Coronary artery (tissue), 2 donors: ENCODE measurements at regions not wholly inside any gene's neighbourhood (a gene's known extent, or its start where the extent isn't known, plus 50 kb on each side); places are given as distances from the start of the nearest gene placed in this dataset.

Source experiments
- DNase-seq: peaks from one replicate; pipeline ENCODE4 v3.0.0-alpha.2; 2017; ENCODE audit warnings: low spot score
- H3K27ac ChIP-seq, 2 donors: fragments of 200-600 bp; sonication (generic); one replicate each; pipeline ENCODE4 v1.5.1; 2016 to 2019
- H3K4me3 ChIP-seq: fragments of 200-600 bp; sonication (generic); 2 replicates; pipeline ENCODE4 v1.5.1; 2016; ENCODE audit warnings: mild to moderate bottlenecking, moderate library complexity
- TF ChIP-seq, protein P1 (sequence below): fragments of 200-600 bp; sonication (generic); IDR thresholded peaks from one replicate; pipeline ENCODE4 v1.5.1; 2019; ENCODE audit warnings: antibody characterized with exemption

DNA sequence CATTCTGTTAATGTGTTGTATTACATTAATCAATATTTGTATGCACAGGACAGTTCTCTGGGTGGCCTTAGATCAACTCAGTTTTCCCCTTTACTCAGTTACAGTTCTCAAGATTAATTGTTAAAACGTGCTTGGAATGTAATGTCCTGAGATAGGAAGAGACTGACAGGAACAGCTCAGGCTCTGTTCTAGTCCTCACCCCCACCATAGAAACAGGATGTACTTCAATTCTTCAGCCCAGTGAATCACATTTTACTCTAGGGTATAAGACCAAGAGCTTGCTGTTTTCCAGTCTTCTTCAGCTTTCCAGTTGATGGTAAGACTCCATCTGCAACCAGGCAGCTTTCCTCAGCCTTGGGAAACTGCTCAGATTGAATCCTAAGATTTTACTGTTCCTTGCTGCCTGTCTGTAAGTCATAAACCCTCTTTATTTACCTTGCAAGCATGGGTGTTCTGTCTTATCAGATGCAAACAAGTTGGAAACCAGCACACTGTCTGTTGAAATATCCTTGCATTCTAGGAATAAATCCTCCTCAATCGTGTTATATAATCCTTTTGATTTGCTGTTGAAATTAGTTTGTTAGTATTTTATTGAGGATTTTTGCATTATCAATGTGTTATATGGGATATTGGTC is 836.9 kb upstream of the PCDH9 start:
- Histone ChIP-seq H3K27ac (no peak overlapping the region), H3K4me3 (no peak overlapping the region)
- TF ChIP-seq, protein P1, sequence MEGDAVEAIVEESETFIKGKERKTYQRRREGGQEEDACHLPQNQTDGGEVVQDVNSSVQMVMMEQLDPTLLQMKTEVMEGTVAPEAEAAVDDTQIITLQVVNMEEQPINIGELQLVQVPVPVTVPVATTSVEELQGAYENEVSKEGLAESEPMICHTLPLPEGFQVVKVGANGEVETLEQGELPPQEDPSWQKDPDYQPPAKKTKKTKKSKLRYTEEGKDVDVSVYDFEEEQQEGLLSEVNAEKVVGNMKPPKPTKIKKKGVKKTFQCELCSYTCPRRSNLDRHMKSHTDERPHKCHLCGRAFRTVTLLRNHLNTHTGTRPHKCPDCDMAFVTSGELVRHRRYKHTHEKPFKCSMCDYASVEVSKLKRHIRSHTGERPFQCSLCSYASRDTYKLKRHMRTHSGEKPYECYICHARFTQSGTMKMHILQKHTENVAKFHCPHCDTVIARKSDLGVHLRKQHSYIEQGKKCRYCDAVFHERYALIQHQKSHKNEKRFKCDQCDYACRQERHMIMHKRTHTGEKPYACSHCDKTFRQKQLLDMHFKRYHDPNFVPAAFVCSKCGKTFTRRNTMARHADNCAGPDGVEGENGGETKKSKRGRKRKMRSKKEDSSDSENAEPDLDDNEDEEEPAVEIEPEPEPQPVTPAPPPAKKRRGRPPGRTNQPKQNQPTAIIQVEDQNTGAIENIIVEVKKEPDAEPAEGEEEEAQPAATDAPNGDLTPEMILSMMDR = no peak
- DNase-seq = no peak

DNA sequence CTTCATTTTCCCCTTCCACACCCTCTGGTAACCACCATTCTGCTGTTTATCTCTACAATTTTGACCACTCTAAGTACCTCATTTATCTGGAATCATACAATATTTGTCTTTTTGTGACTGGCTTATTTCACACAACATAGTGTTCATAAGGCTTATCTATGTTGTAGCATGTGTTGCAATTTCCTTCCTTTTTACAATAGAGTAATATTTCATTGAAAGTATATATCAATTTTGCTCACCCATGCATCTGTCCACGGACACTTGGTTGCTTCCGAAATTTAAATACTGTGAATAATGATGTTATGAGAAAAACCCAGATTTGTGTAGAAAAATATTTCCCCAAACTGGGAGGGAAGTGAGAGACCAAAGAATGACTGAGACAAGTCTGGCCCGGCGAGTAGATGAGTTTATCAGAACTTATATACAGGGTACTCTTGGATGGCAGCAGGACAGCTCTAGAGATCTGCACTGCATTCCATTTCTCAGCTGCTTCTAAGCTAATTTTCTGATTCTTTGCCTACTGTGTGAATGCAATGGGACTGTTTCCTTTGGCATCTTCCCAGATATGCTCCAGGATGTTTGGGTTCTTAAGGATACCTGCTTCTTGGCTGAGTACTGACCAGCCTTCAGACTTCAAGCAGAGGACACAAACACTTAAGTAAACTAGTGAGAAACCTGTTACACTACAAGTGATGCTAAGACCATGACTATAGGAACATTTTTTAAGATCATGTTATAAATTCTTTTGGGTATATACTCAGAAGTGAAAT is 834.0 kb upstream of the PCDH9 start:
- TF ChIP-seq, protein P1 = no peak
- no peak for DNase-seq
- no peak overlapping the region for H3K27ac ChIP-seq
- no peak overlapping the region for H3K4me3 ChIP-seq

DNA sequence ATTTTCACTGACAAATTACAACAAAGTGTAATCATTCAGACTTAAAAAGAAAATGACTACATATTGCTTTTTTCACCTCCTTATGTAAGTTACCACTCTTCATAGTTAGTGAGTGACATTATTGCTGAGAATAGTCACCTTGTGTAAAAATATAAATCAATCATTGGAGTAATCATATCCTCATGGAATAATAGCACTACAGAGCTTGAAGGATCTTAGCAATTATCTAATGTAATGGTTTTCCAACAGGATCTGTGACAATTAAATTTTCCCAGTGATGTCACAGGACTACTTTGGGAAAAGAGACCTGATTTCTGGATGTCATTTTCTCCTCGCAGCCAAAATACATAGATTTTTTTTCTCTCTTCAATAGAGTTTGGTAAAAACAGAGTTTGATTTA is 833.0 kb upstream of the PCDH9 start:
- DNase-seq = no peak
- Histone ChIP-seq H3K4me3 (no peak overlapping the region), H3K27ac (no peak overlapping the region)
- TF ChIP-seq, protein P1 = no peak

DNA sequence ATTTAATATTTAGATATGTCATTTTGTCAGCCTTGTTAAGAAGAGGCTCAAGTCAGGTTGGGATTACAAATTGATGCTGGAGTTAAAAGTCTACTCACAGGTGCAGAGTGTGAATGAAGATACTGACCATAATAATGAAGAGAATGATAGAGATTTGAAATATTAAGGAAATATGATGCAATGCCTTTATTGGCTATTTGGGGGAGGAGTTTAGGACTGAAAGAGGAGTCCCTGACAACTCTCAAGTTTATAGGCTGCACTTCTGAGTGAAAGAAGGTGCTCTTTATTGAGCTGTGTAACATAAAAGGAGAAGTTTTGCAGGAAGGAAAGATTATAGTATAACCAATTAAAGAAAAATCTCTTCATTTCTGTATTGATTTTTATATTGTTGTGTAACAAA is 827.7 kb upstream of the PCDH9 start:
- Histone ChIP-seq H3K27ac (no peak overlapping the region), H3K4me3 (no peak overlapping the region)
- DNase-seq = no peak
- TF ChIP-seq, protein P1 = no peak

DNA sequence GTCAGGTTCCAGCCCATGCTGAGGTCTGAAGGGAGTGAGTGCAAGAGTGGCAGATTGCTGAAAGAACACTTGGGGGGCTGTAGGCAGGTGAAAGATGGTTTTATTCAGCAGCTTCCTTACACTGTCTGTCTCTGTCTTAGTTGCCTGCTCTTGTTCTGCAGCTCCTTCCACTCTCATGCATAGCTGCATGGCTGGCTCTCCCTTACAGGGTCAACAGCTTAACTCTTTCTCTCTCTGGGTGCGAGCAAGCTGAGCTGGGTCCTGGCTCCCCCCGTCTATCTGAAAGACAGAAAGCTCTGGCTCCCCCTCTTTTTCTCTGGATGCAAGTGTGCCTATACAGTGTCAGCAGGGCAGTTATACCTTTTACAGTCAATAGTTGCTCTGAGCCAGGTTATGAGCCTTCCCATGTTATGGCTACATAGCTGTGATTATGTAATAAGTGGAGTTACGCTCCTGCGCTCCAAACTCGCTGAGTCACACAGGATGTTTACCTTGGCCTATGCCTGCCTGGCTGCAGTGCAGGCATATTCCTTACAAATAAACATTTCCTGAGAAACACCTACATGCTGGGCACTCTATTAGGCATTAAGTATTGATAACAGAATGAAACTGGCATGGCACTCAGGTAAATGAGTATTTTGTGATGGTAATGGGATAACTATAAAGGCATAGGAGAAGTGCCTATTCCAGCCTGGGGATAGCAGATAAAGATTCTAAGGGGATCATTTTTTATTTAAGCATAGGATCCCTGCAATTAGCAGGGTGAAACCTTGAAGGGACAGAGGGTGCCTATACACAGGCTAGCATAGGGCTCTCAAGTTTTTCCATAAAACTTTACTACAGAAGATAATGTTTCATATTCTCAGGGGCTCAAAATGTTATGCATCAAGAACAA is 826.9 kb upstream of the PCDH9 start:
- no peak for DNase-seq

DNA sequence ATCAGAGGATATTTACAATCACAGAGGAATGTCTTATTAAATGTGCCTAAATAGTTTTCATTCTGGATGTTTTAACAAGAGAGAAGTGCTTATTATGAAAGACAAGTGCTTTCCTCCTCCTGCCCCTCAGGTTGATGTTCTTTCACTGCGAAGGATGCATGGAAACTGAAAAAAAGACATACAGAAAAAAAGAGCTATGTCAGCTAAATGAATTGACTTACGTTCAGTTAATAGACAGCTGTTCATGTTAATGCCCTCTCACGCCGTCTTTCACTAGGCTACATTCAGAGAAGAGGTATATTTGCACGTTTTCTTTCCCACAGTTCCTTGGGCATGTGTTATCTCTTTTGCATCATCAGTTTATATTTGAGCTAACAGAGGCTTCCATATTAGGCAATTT is 821.8 kb upstream of the PCDH9 start:
- Histone ChIP-seq H3K4me3 (no peak overlapping the region), H3K27ac (no peak overlapping the region)
- DNase-seq = no peak
- TF ChIP-seq, protein P1 = no peak

More for the DNA sequence above, 826.9 kb upstream of the PCDH9 start:
- no peak overlapping the region for H3K4me3 ChIP-seq
- H3K27ac ChIP-seq = no peak overlapping the region
- TF ChIP-seq, protein P1 = no peak
